Caco-2 (cell line): ENCODE measurements at regions not wholly inside any gene's neighbourhood (a gene's known extent, or its start where the extent isn't known, plus 50 kb on each side); places are given as distances from the start of the nearest gene placed in this dataset.

Source experiments
- BruUV-seq: library from RNA; stranded (reverse); fragments of 400-500 nt; replicated peaks from 2 replicates; lab custom pipeline; 2021; lab: Mats Ljungman, UMichigan
- CTCF ChIA-PET: fragments of 300-600 bp; sonication (Branson Sonifier 250); formaldehyde crosslinking; loops from one replicate; lab custom pipeline; 2022; ENCODE audit warnings: antibody characterized with exemption; lab: Charles Lee
- POLR2A ChIA-PET: fragments of 300-600 bp; sonication (Branson Sonifier 250); formaldehyde crosslinking; loops from one replicate; lab custom pipeline; 2022; ENCODE audit warnings: antibody characterized with exemption; lab: Charles Lee
- DNase-seq, 2 experiments: peaks; one replicate each; pipeline versions ENCODE4 v3.0.0 to v3.0.0-alpha.2; 2020 to 2022
- H3K27me3 ChIP-seq: replicated peaks from 2 replicates; pipeline ENCODE4 v1.6.0; 2011; ENCODE audit warnings: low read length; ENCODE audit not compliant: control insufficient read depth, insufficient read depth
- H3K36me3 ChIP-seq: 2 replicates; pipeline ENCODE4 v1.5.1; 2011; ENCODE audit warnings: low read length; ENCODE audit not compliant: control insufficient read depth, insufficient read depth
- H3K4me1 ChIP-seq: fragments of 250-450 bp; sonication (Bioruptor Pico); 2 replicates; pipeline ENCODE4 v1.5.1; 2020; ENCODE audit warnings: mild to moderate bottlenecking
- H3K4me3 ChIP-seq: 2 replicates; pipeline ENCODE4 v1.5.1; 2011; ENCODE audit warnings: low read depth, mild to moderate bottlenecking, control low read depth, low read length
- H3K9me3 ChIP-seq: fragments of 250-450 bp; sonication (Bioruptor Pico); 2 replicates; pipeline ENCODE4 v1.5.1; 2020; ENCODE audit warnings: mild to moderate bottlenecking, moderate library complexity
- H3K27ac Mint-ChIP-seq: one replicate; pipeline ENCODE4 v1.8.0; 2022; ENCODE audit warnings: mixed read lengths; ENCODE audit not compliant: unreplicated experiment
- H3K27me3 Mint-ChIP-seq: one replicate; pipeline ENCODE4 v1.8.0; 2022; ENCODE audit warnings: mixed read lengths; ENCODE audit not compliant: insufficient read depth, unreplicated experiment
- H3K36me3 Mint-ChIP-seq: one replicate; pipeline ENCODE4 v1.8.0; 2022; ENCODE audit warnings: mild to moderate bottlenecking, mixed read lengths; ENCODE audit not compliant: insufficient read depth, unreplicated experiment
- H3K4me1 Mint-ChIP-seq: one replicate; pipeline ENCODE4 v1.8.0; 2022; ENCODE audit warnings: low read depth, mixed read lengths; ENCODE audit not compliant: unreplicated experiment
- H3K4me3 Mint-ChIP-seq: one replicate; pipeline ENCODE4 v1.8.0; 2022; ENCODE audit warnings: mild to moderate bottlenecking, moderate library complexity, mixed read lengths; ENCODE audit not compliant: unreplicated experiment
- H3K9me3 Mint-ChIP-seq: one replicate; pipeline ENCODE4 v1.8.0; 2022; ENCODE audit warnings: mixed read lengths; ENCODE audit not compliant: unreplicated experiment
- intact Hi-C: fragments of 100-400 bp; cut with micrococcal nuclease; formaldehyde crosslinking; loops from one replicate; pipeline ENCODE4 v1.10.0; 2022; ENCODE audit not compliant: unreplicated experiment
- TF ChIP-seq, protein P1 (sequence below), 2 experiments: fragments of 200-600 bp in 1 of 2; IDR thresholded peaks; 1 replicate in 1 of 2; 2 replicates in 1 of 2; pipeline versions ENCODE4 v1.5.1 to v1.8.0; 2011 to 2022; ENCODE audit warnings: antibody characterized with exemption in 1 of 2, control low read depth in 1 of 2, inconsistent platforms in 1 of 2, low read depth in 1 of 2, low read length in 1 of 2, mild to moderate bottlenecking in 1 of 2, moderate library complexity in 1 of 2; ENCODE audit not compliant: insufficient read depth in 1 of 2, severe bottlenecking in 1 of 2, unreplicated experiment in 1 of 2

DNA sequence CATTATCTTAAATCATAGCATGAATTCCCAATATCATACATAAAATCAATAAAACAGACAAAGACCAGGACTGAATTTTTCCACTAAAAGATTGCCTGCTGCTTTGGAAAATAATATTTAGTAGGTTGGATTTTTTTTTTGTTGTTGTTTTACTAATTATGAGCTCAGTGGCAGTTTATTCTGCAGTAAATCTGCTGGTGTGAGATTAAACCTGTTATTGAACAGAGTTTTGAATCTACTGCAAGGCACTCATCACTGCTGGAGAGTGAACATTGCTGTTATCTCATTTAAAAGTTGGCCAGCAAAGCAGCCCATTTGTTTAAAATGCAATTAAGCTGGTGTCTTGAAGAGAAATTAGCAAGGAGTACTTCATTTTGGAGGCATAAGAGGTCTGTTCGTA lies 986.1 kb downstream of the ADGRL2 start:
- Mint-ChIP-seq H3K27ac (no peak overlapping the region), H3K9me3 (no peaks in the 10 kb centered on the region), H3K4me3 (no peak overlapping the region), H3K36me3 (no peaks in the 10 kb centered on the region), H3K4me1 (no peaks in the 10 kb centered on the region), H3K27me3 (no peaks in the 10 kb centered on the region)
- no peaks in the 10 kb centered on the region for H3K27me3 ChIP-seq
- H3K9me3 ChIP-seq, result no peaks in the 10 kb centered on the region
- intact Hi-C loops, result no loop called here
- TF ChIP-seq, protein P1, sequence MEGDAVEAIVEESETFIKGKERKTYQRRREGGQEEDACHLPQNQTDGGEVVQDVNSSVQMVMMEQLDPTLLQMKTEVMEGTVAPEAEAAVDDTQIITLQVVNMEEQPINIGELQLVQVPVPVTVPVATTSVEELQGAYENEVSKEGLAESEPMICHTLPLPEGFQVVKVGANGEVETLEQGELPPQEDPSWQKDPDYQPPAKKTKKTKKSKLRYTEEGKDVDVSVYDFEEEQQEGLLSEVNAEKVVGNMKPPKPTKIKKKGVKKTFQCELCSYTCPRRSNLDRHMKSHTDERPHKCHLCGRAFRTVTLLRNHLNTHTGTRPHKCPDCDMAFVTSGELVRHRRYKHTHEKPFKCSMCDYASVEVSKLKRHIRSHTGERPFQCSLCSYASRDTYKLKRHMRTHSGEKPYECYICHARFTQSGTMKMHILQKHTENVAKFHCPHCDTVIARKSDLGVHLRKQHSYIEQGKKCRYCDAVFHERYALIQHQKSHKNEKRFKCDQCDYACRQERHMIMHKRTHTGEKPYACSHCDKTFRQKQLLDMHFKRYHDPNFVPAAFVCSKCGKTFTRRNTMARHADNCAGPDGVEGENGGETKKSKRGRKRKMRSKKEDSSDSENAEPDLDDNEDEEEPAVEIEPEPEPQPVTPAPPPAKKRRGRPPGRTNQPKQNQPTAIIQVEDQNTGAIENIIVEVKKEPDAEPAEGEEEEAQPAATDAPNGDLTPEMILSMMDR (IDR thresholded peaks at IDR 0.05; ENCODE audit: insufficient read depth in 1 of 2, low read depth in 1 of 2, low read length in 1 of 2, severe bottlenecking in 1 of 2, unreplicated experiment in 1 of 2), result no peak
- POLR2A ChIA-PET, result no interaction called here
- CTCF ChIA-PET, result no interaction called here
- no peak for DNase-seq
- no peaks in the 10 kb centered on the region for H3K36me3 ChIP-seq
- no peaks in the 10 kb centered on the region for H3K4me1 ChIP-seq
- no peak overlapping the region for H3K4me3 ChIP-seq
- BruUV-seq, result no TSS peak

DNA sequence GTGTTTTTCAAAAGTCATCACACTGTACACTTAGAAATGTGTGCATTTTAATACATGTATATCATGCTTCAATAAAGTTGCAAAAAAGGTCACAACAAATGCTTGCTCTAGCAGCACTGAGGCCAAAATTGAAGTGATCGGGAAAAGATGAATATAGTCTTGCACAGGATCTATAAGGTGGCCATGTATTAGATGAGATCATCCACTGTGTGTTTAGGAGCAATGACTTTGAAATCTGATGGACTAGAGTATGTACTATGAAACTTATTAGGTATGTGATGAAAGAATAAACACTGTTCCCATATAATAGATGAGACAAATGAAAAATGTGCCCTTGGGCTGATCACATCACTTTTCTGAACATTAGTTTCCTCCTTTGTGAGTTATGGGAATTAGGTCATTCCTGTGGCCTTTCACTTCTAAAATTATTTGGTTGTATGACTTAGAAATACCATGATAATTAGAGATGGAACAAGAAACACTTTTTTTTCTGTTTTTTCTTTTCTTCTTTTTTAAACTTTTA lies 984.6 kb downstream of the ADGRL2 start:
- DNase-seq, result no peak
- TF ChIP-seq, protein P1 (IDR thresholded peaks at IDR 0.05; ENCODE audit: insufficient read depth in 1 of 2, low read depth in 1 of 2, low read length in 1 of 2, severe bottlenecking in 1 of 2, unreplicated experiment in 1 of 2), result no peak
- Mint-ChIP-seq H3K9me3 (no peaks in the 10 kb centered on the region), H3K27ac (no peak overlapping the region), H3K4me1 (no peaks in the 10 kb centered on the region), H3K4me3 (no peak overlapping the region), H3K27me3 (no peaks in the 10 kb centered on the region), H3K36me3 (no peaks in the 10 kb centered on the region)
- intact Hi-C loops, result no loop called here
- BruUV-seq, result no TSS peak
- no peak overlapping the region for H3K4me3 ChIP-seq
- ChIA-PET CTCF (no interaction called here), POLR2A (no interaction called here)
- no peaks in the 10 kb centered on the region for H3K4me1 ChIP-seq
- H3K36me3 ChIP-seq, result no peaks in the 10 kb centered on the region
- H3K27me3 ChIP-seq, result no peaks in the 10 kb centered on the region
- no peaks in the 10 kb centered on the region for H3K9me3 ChIP-seq

DNA sequence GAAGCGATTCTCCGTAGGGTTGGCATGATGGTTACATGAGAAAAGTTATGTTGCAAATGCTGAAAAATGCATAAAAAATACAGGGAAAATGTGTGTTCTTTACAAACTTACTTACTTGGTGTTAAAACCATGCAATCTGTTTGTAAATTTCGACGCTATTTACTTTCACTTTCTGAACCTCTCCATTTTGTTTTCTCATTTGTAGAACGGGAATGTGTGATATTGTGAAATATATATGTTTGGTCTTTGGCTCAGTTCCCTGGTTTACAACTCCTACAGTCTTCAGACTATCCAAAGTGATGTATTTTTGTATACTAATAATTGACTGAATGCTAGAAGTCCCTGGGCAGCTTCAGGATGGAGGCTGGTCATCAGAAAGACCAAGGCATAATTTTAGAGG lies 982.3 kb downstream of the ADGRL2 start:
- CTCF ChIA-PET, result no interaction called here
- Mint-ChIP-seq H3K4me3 (no peak overlapping the region), H3K4me1 (no peaks in the 10 kb centered on the region), H3K27ac (no peak overlapping the region), H3K36me3 (no peaks in the 10 kb centered on the region), H3K9me3 (no peaks in the 10 kb centered on the region), H3K27me3 (no peaks in the 10 kb centered on the region)
- H3K9me3 ChIP-seq, result no peaks in the 10 kb centered on the region
- H3K4me1 ChIP-seq, result no peaks in the 10 kb centered on the region
- TF ChIP-seq, protein P1 (IDR thresholded peaks at IDR 0.05; ENCODE audit: insufficient read depth in 1 of 2, low read depth in 1 of 2, low read length in 1 of 2, severe bottlenecking in 1 of 2, unreplicated experiment in 1 of 2), result no peak
- no peak overlapping the region for H3K4me3 ChIP-seq
- intact Hi-C loops, result no loop called here
- no peaks in the 10 kb centered on the region for H3K27me3 ChIP-seq
- POLR2A ChIA-PET, result no interaction called here
- no peaks in the 10 kb centered on the region for H3K36me3 ChIP-seq
- no peak for DNase-seq
- no TSS peak for BruUV-seq
